ENCODE measurements at regions not wholly inside any gene's neighbourhood (a gene's known extent, or its start where the extent isn't known, plus 50 kb on each side); places are given as distances from the start of the nearest gene placed in this dataset.

DNA sequence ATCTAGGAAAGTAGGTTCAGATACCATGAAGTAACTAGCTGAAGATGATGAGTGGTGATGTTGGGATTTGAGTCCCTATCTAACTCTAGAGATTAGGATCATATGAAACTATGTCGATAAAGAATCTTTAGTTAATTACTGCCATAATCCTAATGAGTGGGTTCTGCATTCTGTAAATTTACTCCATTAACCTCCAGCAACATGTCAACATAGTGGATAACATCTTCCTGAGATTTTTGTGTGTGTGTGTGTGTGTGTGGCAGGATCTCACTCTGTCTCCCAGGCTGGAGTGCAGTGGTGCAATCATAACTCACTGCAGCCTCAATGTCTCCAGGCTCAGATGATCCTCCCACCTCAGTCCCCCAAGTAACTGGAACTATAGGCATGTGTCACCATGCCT, 272.9 kb upstream of the DPH6 start:
- CTCF ChIA-PET = no interaction called here
- Histone ChIP-seq H3K9ac (ENCODE audit: low read depth, low read length) (no peak overlapping the region), H3K79me1 (ENCODE audit: low read depth in 1 of 2, low read length in 2 of 2) (no peaks in the 10 kb centered on the region), H3K18ac (ENCODE audit: low read depth, low read length) (no peak overlapping the region), H4K20me1 (ENCODE audit: insufficient read depth, low read length) (no peaks in the 10 kb centered on the region), H3K23ac (ENCODE audit: low read depth, low read length) (no peak overlapping the region), H3K4ac (ENCODE audit: low read depth, low read length) (no peak overlapping the region), H2AFZ (replicated peaks; ENCODE audit: low read length, poor library complexity) (no peak overlapping the region), H2AK9ac (replicated peaks; ENCODE audit: low read depth, low read length, poor library complexity) (no peak overlapping the region), H3K14ac (replicated peaks; ENCODE audit: low read depth, low read length) (no peak overlapping the region), H3K4me1 (ENCODE audit: control insufficient read depth, insufficient read depth, low read length) (no peaks in the 10 kb centered on the region), H3K4me2 (ENCODE audit: low read depth, low read length) (no peak overlapping the region), H2BK5ac (ENCODE audit: low read depth, low read length, poor library complexity, severe bottlenecking) (no peak overlapping the region), H3K56ac (ENCODE audit: extremely low read depth, insufficient read depth, low read length) (no peak overlapping the region), H4K8ac (ENCODE audit: low read depth in 2 of 2, low read length in 2 of 2) (no peak overlapping the region), H4K91ac (ENCODE audit: insufficient read depth, low read depth, low read length) (no peak overlapping the region), H4K5ac (ENCODE audit: low read depth, low read length) (no peak overlapping the region), H3K36me3 (ENCODE audit: control insufficient read depth, insufficient read depth, low read length) (no peaks in the 10 kb centered on the region), H3K4me3 (ENCODE audit: insufficient read depth, low read depth, low read length) (no peak overlapping the region), H2AK5ac (ENCODE audit: low read depth, low read length) (no peak overlapping the region), H3K9me3 (ENCODE audit: control insufficient read depth, insufficient read depth, low read length) (no peaks in the 10 kb centered on the region), H3K27me3 (ENCODE audit: control insufficient read depth, insufficient read depth, low read length) (no peaks in the 10 kb centered on the region), H2BK20ac (ENCODE audit: low read depth, low read length) (no peak overlapping the region), H3K27ac (ENCODE audit: insufficient read depth, low read length) (no peak overlapping the region), H2BK15ac (ENCODE audit: low read depth, low read length) (no peak overlapping the region), H2BK120ac (ENCODE audit: low read depth, low read length) (no peak overlapping the region), H3K9me1 (ENCODE audit: insufficient read depth, low read length) (no peaks in the 10 kb centered on the region)
- in situ Hi-C loops (cut with MboI; ENCODE audit: low sequenced_read_pairs) (no loop called here), intact Hi-C loops (cut with micrococcal nuclease) (no loop called here), dilution Hi-C loops (cut with HindIII; ENCODE audit: low sequenced_read_pairs, unreplicated experiment) (no loop called here)
- no CpG with 5 or more reads among the region's 1 CpG for WGBS, 2 experiments (ENCODE audit: extremely low coverage in 2 of 2, insufficient read length in 1 of 2)
- TF ChIP-seq CHD1 (IDR thresholded peaks at IDR 0.05; ENCODE audit: low read depth, low read length) (no peak), RFX5 (IDR thresholded peaks at IDR 0.05; ENCODE audit: low read depth, low read length) (no peak)
- ATAC-seq (ENCODE audit: low read depth) (no peak), DNase-seq (no peak)
- POLR2A ChIA-PET (ENCODE audit: unreplicated experiment) = no interaction called here
- no TSS peak for BruUV-seq (replicated peaks)

Data from IMR-90 (cell line).